IPS-20b (cell line): ENCODE measurements at regions not wholly inside any gene's neighbourhood (a gene's known extent, or its start where the extent isn't known, plus 50 kb on each side); places are given as distances from the start of the nearest gene placed in this dataset.

Experiments
- H3K27ac ChIP-seq: one replicate; pipeline ENCODE4 v1.5.1; 2013; ENCODE audit warnings: low read length
- H3K27me3 ChIP-seq: 2 replicates; pipeline ENCODE4 v1.6.1; 2013; ENCODE audit warnings: mild to moderate bottlenecking, low read length, inconsistent platforms; ENCODE audit not compliant: insufficient read depth
- H3K36me3 ChIP-seq: 2 replicates; pipeline ENCODE4 v1.6.1; 2013; ENCODE audit warnings: low read depth, mild to moderate bottlenecking, inconsistent platforms, low read length, moderate library complexity; ENCODE audit not compliant: insufficient read depth
- H3K4me1 ChIP-seq: 2 replicates; pipeline ENCODE4 v1.6.1; 2013; ENCODE audit warnings: mild to moderate bottlenecking, control low read depth, inconsistent platforms, low read length, moderate library complexity; ENCODE audit not compliant: insufficient read depth
- H3K4me3 ChIP-seq: 2 replicates; pipeline ENCODE4 v1.5.1; 2013; ENCODE audit warnings: mild to moderate bottlenecking, low read length, inconsistent platforms
- H3K9ac ChIP-seq: 2 replicates; pipeline ENCODE4 v1.6.1; 2013; ENCODE audit warnings: low read depth, mild to moderate bottlenecking, inconsistent platforms, low read length, moderate library complexity
- H3K9me3 ChIP-seq: 2 replicates; pipeline ENCODE4 v1.6.1; 2013; ENCODE audit warnings: mild to moderate bottlenecking, low read depth, low read length, inconsistent platforms; ENCODE audit not compliant: insufficient read depth

DNA sequence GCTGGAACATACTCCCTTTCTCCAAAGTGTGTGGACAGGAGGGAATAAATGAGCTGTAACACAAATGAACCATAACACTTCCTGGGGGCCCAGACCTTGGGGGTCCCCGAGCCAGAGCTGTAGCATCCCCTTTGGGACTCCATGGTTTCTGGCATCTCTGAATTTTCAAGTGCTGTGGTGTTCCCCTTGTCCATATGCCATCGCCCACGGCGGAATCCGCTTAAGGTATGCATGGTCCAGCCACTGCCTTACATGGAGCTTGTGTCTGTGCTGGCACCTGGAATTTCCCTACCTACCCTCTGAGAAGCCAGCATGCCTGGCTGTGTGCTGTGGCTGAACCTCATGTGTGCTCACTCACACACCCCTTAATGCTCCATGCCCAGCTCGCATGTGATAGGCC is 943.6 kb downstream of the SLITRK1 start:
- Histone ChIP-seq H3K4me3 (no peak overlapping the region), H3K9ac (no peak overlapping the region), H3K9me3 (peaks cover 14% of the 10 kb centered on the region; the same call in 1 of the 2 replicates), H3K4me1 (no peaks in the 10 kb centered on the region), H3K27me3 (no peaks in the 10 kb centered on the region), H3K27ac (no peak overlapping the region), H3K36me3 (no peaks in the 10 kb centered on the region)

DNA sequence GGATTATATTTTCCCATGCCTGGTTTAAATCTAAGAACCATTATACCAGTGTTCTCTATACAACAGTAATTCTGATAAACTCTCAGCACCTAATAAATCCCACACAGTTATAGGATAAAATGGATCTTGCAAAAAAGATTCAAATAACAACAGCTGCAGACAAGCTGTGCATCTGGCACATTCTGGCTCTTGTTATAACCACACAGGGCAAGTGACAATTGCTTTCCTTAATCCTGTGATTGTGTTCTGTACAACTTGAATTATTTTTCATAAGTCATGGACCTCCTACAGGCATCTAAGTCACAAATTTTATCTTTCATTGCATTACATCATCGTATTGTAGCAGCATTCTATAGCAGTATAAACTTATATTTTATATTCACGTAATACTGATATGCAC is 948.3 kb downstream of the SLITRK1 start:
- no peak overlapping the region for H3K27ac ChIP-seq

GRCh38 chr13:82925114-82925513 is 957.2 kb downstream of the SLITRK1 start:
- Histone ChIP-seq H3K9ac (no peak overlapping the region), H3K9me3 (no peaks in the 10 kb centered on the region), H3K27me3 (no peaks in the 10 kb centered on the region), H3K36me3 (no peaks in the 10 kb centered on the region), H3K4me1 (no peaks in the 10 kb centered on the region), H3K27ac (no peak overlapping the region), H3K4me3 (no peak overlapping the region)

More for the DNA sequence above, 948.3 kb downstream of the SLITRK1 start:
- Histone ChIP-seq H3K27me3 (no peaks in the 10 kb centered on the region), H3K9ac (no peak overlapping the region), H3K4me3 (no peak overlapping the region), H3K9me3 (peaks cover 8% of the 10 kb centered on the region; the same call in 1 of the 2 replicates), H3K4me1 (no peaks in the 10 kb centered on the region), H3K36me3 (no peaks in the 10 kb centered on the region)

- Histone ChIP-seq H3K9ac (no peak overlapping the region), H3K36me3 (no peaks in the 10 kb centered on the region), H3K9me3 (no peaks in the 10 kb centered on the region), H3K4me1 (no peaks in the 10 kb centered on the region), H3K27ac (no peak overlapping the region), H3K4me3 (no peak overlapping the region), H3K27me3 (no peaks in the 10 kb centered on the region)
Measured at GRCh38 chr13:82917984-82918383, 964.3 kb downstream of the SLITRK1 start.

- H3K9ac ChIP-seq: no peak overlapping the region
- no peaks in the 10 kb centered on the region for H3K9me3 ChIP-seq
- no peaks in the 10 kb centered on the region for H3K4me1 ChIP-seq
- H3K27ac ChIP-seq: no peak overlapping the region
- H3K36me3 ChIP-seq: no peaks in the 10 kb centered on the region
- no peaks in the 10 kb centered on the region for H3K27me3 ChIP-seq
- no peak overlapping the region for H3K4me3 ChIP-seq
Measured at GRCh38 chr13:82912564-82912963, 969.7 kb downstream of the SLITRK1 start.

- Histone ChIP-seq H3K4me1 (peaks cover 2% of the 10 kb centered on the region; the same call in 1 of the 2 replicates), H3K27ac (no peak overlapping the region), H3K9me3 (peaks cover 3% of the 10 kb centered on the region), H3K4me3 (no peak overlapping the region), H3K27me3 (0 out of 2 replicates have a peak, but pooled peaks cover 4% of the 10 kb centered on the region), H3K9ac (no peak overlapping the region), H3K36me3 (no peaks in the 10 kb centered on the region)
Measured at GRCh38 chr13:82905071-82905470, 977.2 kb downstream of the SLITRK1 start.

DNA sequence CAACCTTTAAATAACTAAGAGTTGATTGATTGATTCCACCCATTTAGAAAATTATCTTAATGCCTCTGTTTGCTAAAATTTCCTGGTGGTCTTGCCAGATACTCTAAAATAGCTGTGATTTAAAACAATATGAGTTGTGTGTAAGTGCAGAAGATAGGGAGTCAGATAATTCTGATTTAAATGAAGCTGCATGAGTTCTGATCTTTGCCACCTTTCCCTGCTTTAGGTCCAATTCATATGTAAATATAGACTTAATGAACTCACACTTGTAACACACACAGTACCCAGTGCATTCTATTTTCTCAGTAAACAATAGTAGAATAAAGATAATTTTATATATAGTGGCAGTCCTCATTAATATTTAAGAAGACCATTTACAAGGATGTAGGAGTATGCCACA is 981.8 kb downstream of the SLITRK1 start:
- no peaks in the 10 kb centered on the region for H3K36me3 ChIP-seq
- H3K4me1 ChIP-seq: peaks cover 2% of the 10 kb centered on the region; the same call in 1 of the 2 replicates
- H3K27me3 ChIP-seq: 0 out of 2 replicates have a peak, but pooled peaks cover 4% of the 10 kb centered on the region
- H3K9me3 ChIP-seq: peaks cover 14% of the 10 kb centered on the region
- no peak overlapping the region for H3K9ac ChIP-seq
- H3K27ac ChIP-seq: no peak overlapping the region
- H3K4me3 ChIP-seq: peak overlapping the region; percentile 29; the same call in 1 of the 2 replicates

DNA sequence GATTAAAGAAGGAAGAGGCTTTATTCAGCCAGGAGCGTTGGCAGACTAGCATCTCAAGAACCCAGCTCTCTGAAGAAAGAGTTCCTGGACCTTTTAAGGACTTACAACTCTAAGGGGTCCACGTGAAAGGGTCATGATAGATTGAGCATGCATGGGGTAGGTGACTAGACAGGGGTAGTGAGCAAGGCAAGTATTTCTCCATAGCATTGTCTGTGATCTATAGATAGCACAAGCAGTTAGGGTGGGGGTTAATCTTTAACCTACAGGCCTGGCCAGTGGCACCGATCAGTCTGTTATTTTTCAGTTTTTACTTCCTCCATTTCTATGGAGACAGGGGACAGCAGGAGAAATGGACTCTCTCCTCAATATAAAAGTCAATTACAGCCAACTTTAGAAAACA is 983.7 kb downstream of the SLITRK1 start:
- Histone ChIP-seq H3K27me3 (0 out of 2 replicates have a peak, but pooled peaks cover 4% of the 10 kb centered on the region), H3K9me3 (peaks cover 11% of the 10 kb centered on the region; the same call in 1 of the 2 replicates)

GRCh38 chr13:82879921-82880320 is 1002.4 kb downstream of the SLITRK1 start:
- H3K27ac ChIP-seq: no peak overlapping the region
- no peaks in the 10 kb centered on the region for H3K27me3 ChIP-seq
- H3K4me1 ChIP-seq: no peaks in the 10 kb centered on the region
- H3K36me3 ChIP-seq: no peaks in the 10 kb centered on the region
- no peak overlapping the region for H3K4me3 ChIP-seq
- no peaks in the 10 kb centered on the region for H3K9me3 ChIP-seq
- H3K9ac ChIP-seq: no peak overlapping the region

More for the DNA sequence above, 983.7 kb downstream of the SLITRK1 start:
- no peaks in the 10 kb centered on the region for H3K36me3 ChIP-seq
- H3K9ac ChIP-seq: no peak overlapping the region
- no peak overlapping the region for H3K27ac ChIP-seq
- H3K4me3 ChIP-seq: no peak overlapping the region
- H3K4me1 ChIP-seq: peaks cover 2% of the 10 kb centered on the region; the same call in 1 of the 2 replicates

- no peaks in the 10 kb centered on the region for H3K4me1 ChIP-seq
- H3K4me3 ChIP-seq: no peak overlapping the region
- no peak overlapping the region for H3K27ac ChIP-seq
- no peaks in the 10 kb centered on the region for H3K36me3 ChIP-seq
- no peaks in the 10 kb centered on the region for H3K27me3 ChIP-seq
- no peak overlapping the region for H3K9ac ChIP-seq
- no peaks in the 10 kb centered on the region for H3K9me3 ChIP-seq
Measured at GRCh38 chr13:82878536-82878935, 1003.7 kb downstream of the SLITRK1 start.

- Histone ChIP-seq H3K9ac (no peak overlapping the region), H3K27ac (no peak overlapping the region), H3K36me3 (no peaks in the 10 kb centered on the region), H3K4me3 (no peak overlapping the region), H3K9me3 (no peaks in the 10 kb centered on the region), H3K4me1 (no peaks in the 10 kb centered on the region), H3K27me3 (no peaks in the 10 kb centered on the region)
Measured at GRCh38 chr13:82867284-82867683, 1015.0 kb downstream of the SLITRK1 start.

GRCh38 chr13:82850644-82851043 is 1031.6 kb downstream of the SLITRK1 start:
- H3K9me3 ChIP-seq: no peaks in the 10 kb centered on the region
- H3K27ac ChIP-seq: no peak overlapping the region
- H3K4me3 ChIP-seq: no peak overlapping the region
- H3K9ac ChIP-seq: no peak overlapping the region
- no peaks in the 10 kb centered on the region for H3K27me3 ChIP-seq
- H3K4me1 ChIP-seq: no peaks in the 10 kb centered on the region
- H3K36me3 ChIP-seq: no peaks in the 10 kb centered on the region
